GM18508 (cell line): ENCODE measurements at regions not wholly inside any gene's neighbourhood (a gene's known extent, or its start where the extent isn't known, plus 50 kb on each side); places are given as distances from the start of the nearest gene placed in this dataset.

Experiments
- ATAC-seq: cut with Tn5 transposase; IDR thresholded peaks from one replicate; pipeline ENCODE4 v1.9.1; 2021; ENCODE audit warnings: moderate number of reproducible peaks; ENCODE audit not compliant: insufficient read depth, unreplicated experiment

DNA sequence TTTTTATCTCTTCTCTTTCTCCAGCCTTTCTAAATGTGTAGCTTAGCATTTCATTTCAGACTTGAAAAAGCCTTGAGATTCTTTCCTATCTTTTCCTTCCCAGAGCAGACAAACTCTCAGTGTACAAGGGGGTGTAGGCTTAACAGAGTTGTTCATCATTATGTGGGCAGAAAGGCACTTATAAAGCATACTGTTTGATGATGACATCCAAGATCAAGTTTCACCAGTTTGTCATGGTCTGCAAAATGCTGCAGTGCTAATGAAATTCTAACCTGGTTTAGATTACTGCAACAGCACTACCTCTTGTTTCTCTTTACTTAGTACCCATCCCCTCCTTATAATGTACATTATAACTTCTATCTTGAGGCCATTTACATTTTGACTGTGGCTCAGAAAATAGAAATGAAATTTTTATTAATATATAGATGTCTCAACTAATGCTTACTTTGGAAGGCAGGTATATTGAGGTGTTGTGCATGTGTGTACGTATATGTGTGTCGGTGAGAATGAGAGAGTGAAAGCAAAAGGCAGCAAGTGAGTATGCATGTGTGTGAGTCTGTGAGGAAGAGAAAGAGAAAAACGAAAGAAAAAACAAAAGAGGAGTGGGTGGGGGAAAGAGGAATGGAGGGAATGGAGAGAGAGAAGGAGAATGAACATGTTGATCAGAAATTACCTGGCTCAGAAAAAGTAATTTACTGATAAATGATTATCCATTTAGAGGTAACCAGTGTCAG is 1043.6 kb downstream of the TUSC7 start:
- no peak for ATAC-seq

DNA sequence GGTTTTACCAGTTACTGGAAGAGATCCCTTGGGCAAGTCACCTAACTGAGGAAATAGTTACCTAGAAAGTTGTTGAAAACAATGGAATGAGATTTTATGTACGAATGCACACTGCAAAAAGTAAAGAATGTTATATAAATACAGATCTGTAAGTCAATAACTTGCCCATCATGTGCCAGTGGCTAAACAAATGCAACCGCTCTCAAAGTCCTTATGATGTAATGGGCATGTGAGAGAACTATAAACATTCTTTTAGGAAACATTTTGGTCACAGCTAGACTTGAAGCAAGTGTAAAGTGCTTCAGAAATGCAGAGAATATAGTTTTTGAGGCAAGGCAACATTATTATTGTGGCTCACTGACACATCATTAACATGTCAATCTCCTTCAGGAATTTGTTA is 1044.5 kb downstream of the TUSC7 start:
- ATAC-seq = no peak

GRCh38 chr3:117754841-117755240 is 1045.3 kb downstream of the TUSC7 start:
- no peak for ATAC-seq

- no peak for ATAC-seq
Observed at GRCh38 chr3:117756563-117756962, 1047.0 kb downstream of the TUSC7 start.

- ATAC-seq = no peak
Observed at GRCh38 chr3:117761703-117762620, 1052.4 kb downstream of the TUSC7 start.

DNA sequence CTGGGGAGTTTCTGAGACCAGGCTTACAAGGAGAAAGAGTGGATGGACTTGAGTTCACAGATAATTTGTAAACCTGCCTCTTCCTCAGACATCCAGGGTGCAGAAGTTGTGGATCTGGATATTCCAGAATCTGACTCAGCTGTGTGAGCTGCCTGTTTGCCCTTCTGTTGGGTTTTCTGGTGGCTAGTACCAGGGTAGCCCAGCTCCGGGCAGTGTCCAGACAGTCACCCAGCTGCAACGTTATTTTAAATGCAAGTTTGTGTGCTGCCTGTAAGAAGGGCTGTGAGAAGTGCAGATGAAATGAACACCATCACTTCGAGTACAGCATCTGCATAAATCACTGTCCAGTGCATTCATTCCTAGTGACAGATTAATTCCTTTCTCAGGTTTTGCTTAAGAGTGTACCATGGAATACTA is 1053.0 kb downstream of the TUSC7 start:
- ATAC-seq = no peak

GRCh38 chr3:117763561-117763960 is 1054.0 kb downstream of the TUSC7 start:
- ATAC-seq = no peak

DNA sequence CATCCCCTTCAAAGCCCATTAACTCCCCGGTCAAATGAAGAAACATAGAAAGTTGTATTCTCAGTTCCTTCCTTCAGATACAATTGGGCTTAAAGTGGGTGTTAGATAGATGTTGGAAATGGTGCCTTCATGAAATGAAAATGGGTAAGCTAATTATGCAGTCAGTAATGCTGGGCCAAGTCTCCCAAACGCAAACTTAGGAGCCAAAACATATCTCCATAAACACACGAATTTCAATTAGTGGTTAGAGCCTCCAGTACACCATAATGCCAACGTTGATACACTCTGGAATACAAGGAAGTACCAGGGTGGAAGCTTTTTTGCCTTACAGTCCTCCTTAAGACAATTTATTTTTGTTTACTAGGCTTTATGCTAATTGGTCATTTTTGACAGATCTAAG is 1059.0 kb downstream of the TUSC7 start:
- no peak for ATAC-seq

GRCh38 chr3:117774130-117774529 is 1064.6 kb downstream of the TUSC7 start:
- no peak for ATAC-seq

DNA sequence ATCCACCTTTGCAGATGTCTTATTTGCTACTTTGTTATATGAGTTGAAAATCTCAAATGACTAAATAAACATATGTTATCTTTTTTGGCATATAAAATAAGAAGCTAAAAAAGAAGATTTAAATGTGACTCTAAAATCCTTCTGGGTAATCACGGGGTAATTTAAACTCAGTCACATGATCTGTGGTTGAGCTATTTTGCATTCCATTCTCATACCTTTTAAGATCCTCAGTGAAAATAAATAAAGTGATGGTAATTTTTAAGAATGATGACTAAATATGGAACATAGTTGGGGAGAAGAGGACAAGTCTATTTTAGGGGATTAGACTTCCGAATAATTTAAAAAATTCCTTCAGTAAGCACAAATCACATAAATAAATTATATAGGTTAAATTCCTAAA is 1076.8 kb downstream of the TUSC7 start:
- no peak for ATAC-seq

GRCh38 chr3:117788061-117788460 is 1078.5 kb downstream of the TUSC7 start:
- ATAC-seq = no peak

- ATAC-seq = no peak
Observed at GRCh38 chr3:117788506-117788905, 1078.9 kb downstream of the TUSC7 start.

- ATAC-seq = no peak
Observed at GRCh38 chr3:117790235-117790987, 1080.8 kb downstream of the TUSC7 start.

DNA sequence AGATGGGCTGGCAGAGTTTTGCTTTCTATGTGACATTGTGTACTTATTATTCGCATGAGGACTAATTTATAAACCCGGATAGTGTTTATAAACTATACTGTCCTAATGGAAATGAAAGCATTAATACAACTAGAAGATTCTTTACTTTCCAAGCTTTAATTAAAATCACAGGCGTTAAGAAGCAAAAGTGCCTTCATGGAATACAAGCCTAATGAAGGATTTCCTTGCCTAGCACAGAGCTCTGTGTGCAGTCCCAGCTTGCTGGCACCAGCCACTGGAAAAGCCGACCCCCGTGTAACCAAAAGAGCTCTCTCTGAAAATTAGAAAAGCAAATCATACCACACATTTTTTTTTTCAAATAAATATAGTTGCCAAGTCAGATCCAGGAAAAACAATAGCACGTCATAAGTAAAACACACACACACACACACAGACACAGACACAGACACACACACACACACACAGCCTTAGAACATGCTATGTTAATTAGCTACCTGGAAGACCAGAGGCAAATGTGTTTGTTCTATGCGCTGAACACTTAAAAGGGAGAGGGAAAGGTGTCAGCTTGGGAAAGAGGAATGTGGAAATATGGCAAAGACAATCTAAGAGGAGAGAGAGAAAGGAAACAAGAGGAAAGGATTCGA is 1084.2 kb downstream of the TUSC7 start:
- no peak for ATAC-seq

GRCh38 chr3:117798221-117798620 is 1088.6 kb downstream of the TUSC7 start:
- ATAC-seq = no peak

DNA sequence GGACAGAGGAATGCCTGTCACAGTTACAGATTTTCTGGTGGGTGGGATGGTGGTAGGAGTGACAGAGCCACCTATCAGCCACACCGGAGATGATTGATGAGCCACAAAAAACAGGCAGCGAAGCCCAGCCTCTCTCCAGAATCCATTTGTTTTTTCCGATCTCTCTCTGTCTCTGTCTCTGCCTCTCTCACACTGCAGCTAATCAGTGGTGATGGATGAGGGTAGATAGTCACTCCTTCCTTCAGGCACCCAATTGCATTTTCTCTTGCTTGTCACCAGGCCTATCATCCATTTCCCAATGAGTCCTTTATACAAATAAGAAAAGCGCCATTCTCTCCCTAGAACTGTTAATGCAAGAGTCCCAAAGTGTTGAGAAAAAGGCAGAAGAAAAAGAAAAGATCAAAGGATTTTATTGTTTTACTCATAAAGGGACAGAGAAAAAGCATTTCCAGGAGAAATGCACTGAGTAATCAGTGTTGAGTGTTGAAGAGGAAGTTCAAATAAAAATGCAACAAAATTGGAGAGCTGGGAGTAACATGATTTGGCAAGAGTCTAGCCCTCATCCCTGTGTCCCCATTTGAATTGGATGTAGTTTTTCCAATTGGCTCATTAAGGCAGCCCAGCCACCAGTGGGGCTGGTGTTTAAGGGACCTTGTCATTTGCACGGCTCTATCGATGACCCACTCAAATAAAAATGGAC is 1089.3 kb downstream of the TUSC7 start:
- ATAC-seq = no peak

DNA sequence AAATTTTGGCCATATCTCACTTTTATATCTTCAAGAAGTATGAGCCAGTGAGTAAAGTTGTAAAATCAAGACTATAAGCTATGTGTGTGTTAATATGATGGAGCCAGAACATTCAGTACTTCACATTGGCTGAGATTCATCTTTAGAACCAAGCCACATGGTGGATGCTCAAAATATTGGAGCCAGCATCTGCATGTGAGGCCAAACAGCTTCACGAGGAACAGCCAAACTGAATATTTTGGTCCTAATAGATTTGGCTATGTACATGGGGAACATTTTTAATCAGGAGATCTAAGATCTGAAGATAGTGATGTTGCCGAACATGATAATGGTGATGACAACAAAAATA is 1089.8 kb downstream of the TUSC7 start:
- no peak for ATAC-seq

- no peak for ATAC-seq
Observed at GRCh38 chr3:117801912-117802239, 1092.3 kb downstream of the TUSC7 start.

DNA sequence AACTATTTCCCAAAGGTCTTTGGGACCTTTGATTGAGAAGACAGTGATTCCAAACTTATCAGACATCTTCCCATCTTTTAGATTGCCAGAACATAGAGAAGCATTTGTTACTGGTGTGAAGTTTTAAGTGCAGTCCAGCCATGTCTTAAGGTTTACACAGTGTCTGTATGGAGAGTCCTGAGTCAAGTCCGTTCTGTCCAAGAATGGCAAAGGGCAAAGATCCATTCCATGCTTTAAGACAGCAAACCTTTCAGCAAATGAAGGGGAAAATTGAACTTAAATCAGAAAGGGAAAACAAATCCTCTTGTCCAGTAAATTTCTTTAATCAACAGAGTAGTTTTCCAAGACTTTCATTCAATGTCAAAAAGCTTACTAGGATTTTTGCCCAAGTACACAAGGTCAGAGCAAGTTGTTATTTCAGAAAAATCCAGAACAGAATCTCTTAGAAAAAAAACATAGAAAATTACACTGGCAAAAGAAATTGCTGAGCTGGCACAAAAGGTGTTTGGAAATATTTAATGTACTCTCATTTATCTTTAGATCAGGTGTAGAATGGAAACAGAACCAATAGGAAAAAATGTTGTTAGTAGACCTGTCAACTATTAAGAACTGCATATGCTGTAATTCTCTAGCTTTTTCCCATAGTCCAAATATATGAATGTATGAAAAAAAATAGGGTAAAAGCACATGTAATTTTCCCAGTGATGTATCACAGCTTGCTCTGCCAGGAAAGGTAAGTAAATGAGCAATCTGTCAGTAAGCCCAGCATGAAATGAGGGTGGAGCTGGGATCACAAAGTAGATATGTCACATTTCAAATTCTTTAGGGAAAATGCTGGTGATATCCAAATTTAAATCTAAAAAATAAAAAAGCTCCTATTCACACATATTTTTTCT is 1099.9 kb downstream of the TUSC7 start:
- ATAC-seq = no peak
